ENCODE measurements at regions not wholly inside any gene's neighbourhood (a gene's known extent, or its start where the extent isn't known, plus 50 kb on each side); places are given as distances from the start of the nearest gene placed in this dataset.

GRCh38 chr1:81364088-81364487 lies 436.6 kb upstream of the ADGRL2 start:
- ChIA-PET POLR2A (no interaction called here), CTCF (no interaction called here)
- Histone ChIP-seq H3K27ac (ENCODE audit: low read depth in 1 of 2, low read length in 2 of 2) (no peak overlapping the region), H3K4me3 (ENCODE audit: low read length) (no peak overlapping the region), H3K27me3 (ENCODE audit: control insufficient read depth in 1 of 2, insufficient read depth in 2 of 2, low read length in 2 of 2) (no peaks in the 10 kb centered on the region), H3K4me1 (ENCODE audit: insufficient read depth, low read length) (no peaks in the 10 kb centered on the region), H3K9me3 (ENCODE audit: control insufficient read depth in 1 of 2, insufficient read depth in 1 of 2, low read length in 2 of 2) (no peaks in the 10 kb centered on the region), H3K36me3 (ENCODE audit: insufficient read depth, low read length) (no peaks in the 10 kb centered on the region)
- TF ChIP-seq CTCF (IDR thresholded peaks at IDR 0.05): no peak
- Mint-ChIP-seq H3K9me3 (peaks cover 10% of the 10 kb centered on the region), H3K27ac (no peak overlapping the region), H3K36me3 (ENCODE audit: low read depth) (no peaks in the 10 kb centered on the region), H3K27me3 (no peaks in the 10 kb centered on the region), H3K4me3 (no peak overlapping the region), H3K4me1 (ENCODE audit: low read depth) (no peaks in the 10 kb centered on the region)
- DNase-seq (no peak), ATAC-seq (ENCODE audit: poor library complexity) (no peak)
- intact Hi-C loops (cut with DNase I, micrococcal nuclease): no loop called here

- ChIA-PET POLR2A (no interaction called here), CTCF (no interaction called here)
- no peaks in the 10 kb centered on the region for H3K4me1 ChIP-seq (ENCODE audit: insufficient read depth, low read length)
- Mint-ChIP-seq H3K4me1 (ENCODE audit: low read depth) (no peaks in the 10 kb centered on the region), H3K36me3 (ENCODE audit: low read depth) (no peaks in the 10 kb centered on the region), H3K27ac (no peak overlapping the region), H3K27me3 (no peaks in the 10 kb centered on the region), H3K4me3 (no peak overlapping the region), H3K9me3 (peaks cover 4% of the 10 kb centered on the region)
- no peaks in the 10 kb centered on the region for H3K27me3 ChIP-seq (ENCODE audit: control insufficient read depth in 1 of 2, insufficient read depth in 2 of 2, low read length in 2 of 2)
- no peak for TF ChIP-seq CTCF (IDR thresholded peaks at IDR 0.05)
- H3K9me3 ChIP-seq (ENCODE audit: control insufficient read depth in 1 of 2, insufficient read depth in 1 of 2, low read length in 2 of 2): no peaks in the 10 kb centered on the region
- intact Hi-C loops (cut with DNase I, micrococcal nuclease): no loop called here
- H3K27ac ChIP-seq (ENCODE audit: low read depth in 1 of 2, low read length in 2 of 2): no peak overlapping the region
- no peak for DNase-seq
- no peaks in the 10 kb centered on the region for H3K36me3 ChIP-seq (ENCODE audit: insufficient read depth, low read length)
- H3K4me3 ChIP-seq (ENCODE audit: low read length): no peak overlapping the region
- ATAC-seq (ENCODE audit: poor library complexity): no peak
Measured at GRCh38 chr1:81358151-81358550, 442.6 kb upstream of the ADGRL2 start.

DNA sequence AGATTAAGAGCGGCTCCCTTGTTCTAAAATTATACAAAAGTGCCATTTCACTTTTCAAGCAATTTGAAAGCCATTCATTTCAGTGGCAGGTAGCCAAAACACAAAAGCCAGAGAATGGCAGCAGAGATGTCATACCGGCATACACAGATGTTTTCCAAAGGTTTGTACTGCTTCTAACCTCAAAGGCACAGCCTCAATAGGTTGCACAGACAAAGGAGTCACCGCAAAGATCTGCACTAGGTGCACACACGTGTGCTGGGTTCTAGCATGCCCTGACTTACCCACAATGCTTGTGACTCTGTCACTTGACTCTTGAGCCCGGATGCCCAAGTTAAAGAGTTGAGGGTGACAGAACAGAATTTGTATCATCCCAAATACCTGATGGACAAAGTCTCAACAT lies 448.9 kb upstream of the ADGRL2 start:
- peaks cover 0 to 4% of the 10 kb centered on the region in 2 experiments for H3K9me3 ChIP-seq (ENCODE audit: control insufficient read depth in 1 of 2, insufficient read depth in 1 of 2, low read length in 2 of 2)
- H3K4me1 Mint-ChIP-seq (ENCODE audit: low read depth): no peaks in the 10 kb centered on the region
- H3K36me3 ChIP-seq (ENCODE audit: insufficient read depth, low read length): no peaks in the 10 kb centered on the region
- ChIA-PET CTCF (no interaction called here), POLR2A (no interaction called here)
- no peaks in the 10 kb centered on the region for H3K27me3 Mint-ChIP-seq
- H3K4me1 ChIP-seq (ENCODE audit: insufficient read depth, low read length): no peaks in the 10 kb centered on the region
- H3K4me3 Mint-ChIP-seq: no peak overlapping the region
- DNase-seq: no peak
- no peak overlapping the region for H3K27ac ChIP-seq (ENCODE audit: low read depth in 1 of 2, low read length in 2 of 2)
- no peak overlapping the region for H3K27ac Mint-ChIP-seq
- no peak for ATAC-seq (ENCODE audit: poor library complexity)
- no peaks in the 10 kb centered on the region for H3K36me3 Mint-ChIP-seq (ENCODE audit: low read depth)
- H3K27me3 ChIP-seq (ENCODE audit: control insufficient read depth in 1 of 2, insufficient read depth in 2 of 2, low read length in 2 of 2): no peaks in the 10 kb centered on the region
- no peak for TF ChIP-seq CTCF (IDR thresholded peaks at IDR 0.05)
- H3K9me3 Mint-ChIP-seq: no peaks in the 10 kb centered on the region
- intact Hi-C loops (cut with DNase I, micrococcal nuclease): no loop called here
- no peak overlapping the region for H3K4me3 ChIP-seq (ENCODE audit: low read length)
